Endothelial cell of umbilical vein (primary cell): ENCODE measurements at regions not wholly inside any gene's neighbourhood (a gene's known extent, or its start where the extent isn't known, plus 50 kb on each side); places are given as distances from the start of the nearest gene placed in this dataset.

Experiments
- BruUV-seq: library from RNA; stranded (reverse); fragments of 400-500 nt; replicated peaks from 2 replicates; lab custom pipeline; 2021; lab: Mats Ljungman, UMichigan
- CTCF ChIA-PET: fragments of 300-600, 350-600 bp; sonication (Branson Sonifier 250); formaldehyde crosslinking; loops from one replicate; lab custom pipeline; 2021; ENCODE audit warnings: antibody characterized with exemption, inconsistent platforms; lab: Charles Lee
- POLR2A ChIA-PET: fragments of 300-600, 350-600 bp; sonication (Branson Sonifier 250); formaldehyde crosslinking; loops from one replicate; lab custom pipeline; 2021; ENCODE audit warnings: antibody characterized with exemption, inconsistent platforms; lab: Charles Lee
- DNase-seq: peaks from one replicate; pipeline ENCODE4 v3.0.0-alpha.2; 2011; ENCODE audit warnings: low read depth, low spot score
- FAIRE-seq: peaks from 2 replicates; lab custom pipeline; 2011; peaks lifted over from hg19 to GRCh38; lab: Jason Lieb, UNC
- H2AFZ ChIP-seq: 2 replicates; pipeline ENCODE4 v1.6.0; 2012; ENCODE audit warnings: low read depth, low read length, control low read depth, inconsistent platforms
- H3K27ac ChIP-seq: 2 replicates; pipeline ENCODE4 v1.5.1; 2011; ENCODE audit warnings: low read depth, mild to moderate bottlenecking, control low read depth, low read length, moderate library complexity; ENCODE audit not compliant: insufficient read depth
- H3K27me3 ChIP-seq, 2 experiments: 2 replicates each; pipeline versions ENCODE4 v1.6.0 to v1.6.1; 2011; ENCODE audit warnings: low read length in 2 of 2, mixed read lengths in 1 of 2; ENCODE audit not compliant: control insufficient read depth in 2 of 2, insufficient read depth in 2 of 2
- H3K36me3 ChIP-seq, 2 experiments: 2 replicates in 1 of 2; 3 replicates in 1 of 2; pipeline ENCODE4 v1.5.1; 2011; ENCODE audit warnings: low read length in 2 of 2, mild to moderate bottlenecking in 1 of 2, moderate library complexity in 1 of 2; ENCODE audit not compliant: control insufficient read depth in 2 of 2, insufficient read depth in 2 of 2; ENCODE audit errors: extremely low read depth in 1 of 2
- H3K4me1 ChIP-seq: 3 replicates; pipeline ENCODE4 v1.5.1; 2011; ENCODE audit warnings: mild to moderate bottlenecking, low read length; ENCODE audit not compliant: control insufficient read depth, insufficient read depth; ENCODE audit errors: extremely low read depth
- H3K4me2 ChIP-seq: 2 replicates; pipeline ENCODE4 v1.6.1; 2011; ENCODE audit warnings: low read length, control low read depth, mixed read lengths; ENCODE audit not compliant: insufficient read depth
- H3K4me3 ChIP-seq, 3 experiments: fragments of 200-600 bp in 1 of 3; sonication (generic), shearing (Covaris generic) in 1 of 3; replicated peaks in 1 of 3; 2 replicates each; pipeline ENCODE4 v1.5.1; 2011 to 2016; ENCODE audit warnings: control low read depth in 3 of 3, low read length in 3 of 3, mild to moderate bottlenecking in 2 of 3, inconsistent platforms in 1 of 3, low read depth in 1 of 3, moderate library complexity in 1 of 3; ENCODE audit not compliant: insufficient read depth in 1 of 3
- H3K79me2 ChIP-seq: 2 replicates; pipeline ENCODE4 v1.6.0; 2012; ENCODE audit warnings: low read length, inconsistent platforms; ENCODE audit not compliant: control insufficient read depth, insufficient read depth
- H3K9ac ChIP-seq: replicated peaks from 2 replicates; pipeline ENCODE3; 2011; ENCODE audit warnings: low read length, control low read depth; ENCODE audit not compliant: insufficient read depth; ENCODE audit errors: extremely low read depth
- H3K9me1 ChIP-seq: replicated peaks from 3 replicates; pipeline ENCODE4 v1.6.0; 2011; ENCODE audit warnings: mild to moderate bottlenecking, low read length; ENCODE audit not compliant: control insufficient read depth, insufficient read depth; ENCODE audit errors: extremely low read depth
- H3K9me3 ChIP-seq: replicated peaks from 2 replicates; pipeline ENCODE4 v1.5.1; 2012; ENCODE audit warnings: low read length, inconsistent platforms; ENCODE audit not compliant: control insufficient read depth, insufficient read depth
- H4K20me1 ChIP-seq: replicated peaks from 2 replicates; pipeline ENCODE3; 2011; ENCODE audit warnings: mild to moderate bottlenecking, low read length; ENCODE audit not compliant: control insufficient read depth, insufficient read depth; ENCODE audit errors: extremely low read depth
- CTCF ChIP-seq, 2 donors: IDR thresholded peaks; 1 replicate in 1 of 2; 2 replicates in 1 of 2; pipeline ENCODE4 v1.5.1; 2011; ENCODE audit warnings: low read length in 2 of 2, mild to moderate bottlenecking in 2 of 2, moderate library complexity in 2 of 2, control low read depth in 1 of 2, inconsistent platforms in 1 of 2, low read depth in 1 of 2; ENCODE audit not compliant: insufficient read depth in 1 of 2; ENCODE audit errors: extremely low read depth in 1 of 2
- EZH2 ChIP-seq: IDR thresholded peaks from 2 replicates; pipeline ENCODE4 v1.6.1; 2012; ENCODE audit warnings: borderline replicate concordance, low read depth, mild to moderate bottlenecking, moderate library complexity, low read length, inconsistent platforms; ENCODE audit not compliant: severe bottlenecking
- FOS ChIP-seq: IDR thresholded peaks from 2 replicates; pipeline ENCODE4 v1.6.1; 2011; ENCODE audit warnings: mild to moderate bottlenecking, low read length, moderate library complexity, borderline replicate concordance; ENCODE audit not compliant: insufficient read depth
- GATA2 ChIP-seq: IDR thresholded peaks from 2 replicates; pipeline ENCODE4 v1.7.0; 2011; ENCODE audit warnings: low read depth, mild to moderate bottlenecking, moderate library complexity, mixed read lengths, low read length; ENCODE audit not compliant: insufficient read length, insufficient read depth
- JUN ChIP-seq: IDR thresholded peaks from 2 replicates; pipeline ENCODE4 v1.6.1; 2011; ENCODE audit warnings: borderline replicate concordance, low read depth; ENCODE audit not compliant: insufficient read length, insufficient read depth
- MAX ChIP-seq: IDR thresholded peaks from 2 replicates; pipeline ENCODE4 v1.6.1; 2011; ENCODE audit not compliant: insufficient read depth, insufficient read length
- MYC ChIP-seq: IDR thresholded peaks from one replicate; pipeline ENCODE4 v1.6.1; 2011; ENCODE audit warnings: mild to moderate bottlenecking, low read depth, low read length
- POLR2A ChIP-seq: IDR thresholded peaks from 2 replicates; pipeline ENCODE4 v1.6.1; 2012; ENCODE audit warnings: low read depth, mild to moderate bottlenecking, control low read depth, low read length
- POLR2AphosphoS5 ChIP-seq: IDR thresholded peaks from 2 replicates; pipeline ENCODE4 v1.6.1; 2012; ENCODE audit warnings: low read depth, mild to moderate bottlenecking, control low read depth, low read length, moderate library complexity; ENCODE audit not compliant: insufficient read depth
- dilution Hi-C: fragments of 300-500 bp; cut with MboI; formaldehyde crosslinking; loops from one replicate; pipeline ENCODE4 v1.15.0; 2019; ENCODE audit warnings: low sequenced_read_pairs; ENCODE audit not compliant: extremely low pct_ligation_motif_present
- intact Hi-C: fragments of 100-400 bp; cut with micrococcal nuclease; formaldehyde crosslinking; loops from one replicate; pipeline ENCODE4 v1.10.0; 2022

GRCh38 chr4:123104310-123105025 is 182.1 kb upstream of the NUDT6 start:
- TF ChIP-seq JUN (no peak), POLR2AphosphoS5 (no peak), GATA2 (no peak), FOS (no peak), CTCF (IDR thresholded peaks at IDR 0.05; ENCODE audit: extremely low read depth in 1 of 2, insufficient read depth in 1 of 2, low read depth in 1 of 2, low read length in 2 of 2) (no peak), MAX (no peak), MYC (no peak), EZH2 (no peak), POLR2A (no peak)
- CTCF ChIA-PET, result interaction anchor here (1.0 to 1.7 kb wide), 6 partner anchors 292 to 1157 kb away, joined by 3 to 9 read pairs (median 4); partner anchors contain the start of gene SPRY1
- FAIRE-seq (no peak), DNase-seq (no peak)
- H3K36me3 ChIP-seq, result peaks cover 0 to 6% of the 10 kb centered on the region in 2 experiments
- H3K9ac ChIP-seq, result no peak overlapping the region
- no peak overlapping the region for H2AFZ ChIP-seq
- POLR2A ChIA-PET, result no interaction called here
- H3K27me3 ChIP-seq, result no peaks in the 10 kb centered on the region
- H3K4me2 ChIP-seq, result no peak overlapping the region
- BruUV-seq, result no TSS peak
- H3K27ac ChIP-seq, result no peak overlapping the region
- no peaks in the 10 kb centered on the region for H4K20me1 ChIP-seq
- intact Hi-C loops (loop anchor here (5.0 to 10.0 kb wide), 2 partner anchors 660 to 1218 kb away; no protein-coding TSS in a partner anchor), dilution Hi-C loops (no loop called here)
- no peaks in the 10 kb centered on the region for H3K4me1 ChIP-seq
- no peaks in the 10 kb centered on the region for H3K9me1 ChIP-seq
- H3K4me3 ChIP-seq, result no peak overlapping the region
- no peaks in the 10 kb centered on the region for H3K79me2 ChIP-seq
- no peaks in the 10 kb centered on the region for H3K9me3 ChIP-seq
